Keratinocyte (primary cell): ENCODE measurements at regions not wholly inside any gene's neighbourhood (a gene's known extent, or its start where the extent isn't known, plus 50 kb on each side); places are given as distances from the start of the nearest gene placed in this dataset.

Source experiments
- DNase-seq: peaks from one replicate; pipeline ENCODE4 v3.0.0-alpha.2; 2011; ENCODE audit warnings: low read depth, missing footprints, low spot score
- FAIRE-seq: peaks from 2 replicates; lab custom pipeline; 2011; peaks lifted over from hg19 to GRCh38; lab: Jason Lieb, UNC
- H2AFZ ChIP-seq: 2 replicates; pipeline ENCODE4 v1.6.0; 2012; ENCODE audit warnings: low read length, control low read depth, inconsistent platforms; ENCODE audit not compliant: control insufficient read depth
- H3K27ac ChIP-seq: 2 replicates; pipeline ENCODE4 v1.5.1; 2011; ENCODE audit warnings: low read length; ENCODE audit not compliant: control insufficient read depth, insufficient read depth
- H3K27me3 ChIP-seq: 3 replicates; pipeline ENCODE4 v1.6.0; 2011; ENCODE audit warnings: low read length; ENCODE audit not compliant: control insufficient read depth, insufficient read depth; ENCODE audit errors: extremely low read depth
- H3K36me3 ChIP-seq, 2 experiments: 2 replicates in 1 of 2; 3 replicates in 1 of 2; pipeline ENCODE4 v1.5.1; 2011; ENCODE audit warnings: low read length in 2 of 2, mild to moderate bottlenecking in 1 of 2; ENCODE audit not compliant: control insufficient read depth in 2 of 2, insufficient read depth in 2 of 2; ENCODE audit errors: extremely low read depth in 1 of 2
- H3K4me1 ChIP-seq: 3 replicates; pipeline ENCODE4 v1.5.1; 2011; ENCODE audit warnings: low read length; ENCODE audit not compliant: control insufficient read depth, insufficient read depth; ENCODE audit errors: extremely low read depth
- H3K4me2 ChIP-seq: 3 replicates; pipeline ENCODE4 v1.6.0; 2011; ENCODE audit warnings: low read depth, low read length; ENCODE audit not compliant: control insufficient read depth, insufficient read depth; ENCODE audit errors: extremely low read depth
- H3K4me3 ChIP-seq, 3 experiments: fragments of 200-600 bp in 1 of 3; sonication (generic) in 1 of 3; 2 replicates in 2 of 3; 3 replicates in 1 of 3; pipeline ENCODE4 v1.5.1; 2011 to 2016; ENCODE audit warnings: low read length in 3 of 3, mild to moderate bottlenecking in 3 of 3, control low read depth in 2 of 3, inconsistent platforms in 1 of 3, low read depth in 1 of 3, mixed read lengths in 1 of 3, mixed run types in 1 of 3, moderate library complexity in 1 of 3; ENCODE audit not compliant: control insufficient read depth in 2 of 3, insufficient read depth in 2 of 3; ENCODE audit errors: extremely low read depth in 1 of 3
- H3K79me2 ChIP-seq: 2 replicates; pipeline ENCODE4 v1.6.0; 2012; ENCODE audit warnings: low read length; ENCODE audit not compliant: control insufficient read depth, insufficient read depth
- H3K9ac ChIP-seq: 3 replicates; pipeline ENCODE4 v1.6.0; 2011; ENCODE audit warnings: low read length; ENCODE audit not compliant: control insufficient read depth, insufficient read depth; ENCODE audit errors: extremely low read depth
- H3K9me1 ChIP-seq: 3 replicates; pipeline ENCODE4 v1.6.0; 2011; ENCODE audit warnings: low read length; ENCODE audit not compliant: control insufficient read depth, insufficient read depth; ENCODE audit errors: extremely low read depth
- H3K9me3 ChIP-seq: 2 replicates; pipeline ENCODE4 v1.5.1; 2012; ENCODE audit warnings: low read depth, low read length; ENCODE audit not compliant: control insufficient read depth
- H4K20me1 ChIP-seq: 3 replicates; pipeline ENCODE4 v1.6.0; 2011; ENCODE audit warnings: low read length; ENCODE audit not compliant: control insufficient read depth, insufficient read depth; ENCODE audit errors: extremely low read depth
- EZH2 ChIP-seq: IDR thresholded peaks from one replicate; pipeline ENCODE4 v1.6.1; 2012; ENCODE audit warnings: inconsistent platforms, mild to moderate bottlenecking, low read length, moderate library complexity
- dilution Hi-C: fragments of 300-500 bp; cut with MboI; formaldehyde crosslinking; loops from one replicate; pipeline ENCODE4 v1.7.0; 2020; ENCODE audit warnings: low sequenced_read_pairs; ENCODE audit not compliant: extremely low pct_ligation_motif_present
- TF ChIP-seq, protein P1 (sequence below), 3 experiments: IDR thresholded peaks in 1 of 3; conservative IDR thresholded peaks in 1 of 3; optimal IDR thresholded peaks in 1 of 3; 2 replicates in 2 of 3; 3 replicates in 1 of 3; pipeline versions ENCODE3 to v1.5.1; 2011; ENCODE audit warnings: low read length in 3 of 3, mild to moderate bottlenecking in 3 of 3, moderate library complexity in 2 of 3, control low read depth in 1 of 3, inconsistent platforms in 1 of 3; ENCODE audit not compliant: insufficient read depth in 2 of 3; ENCODE audit errors: extremely low read depth in 1 of 3

- FAIRE-seq, result no peak
- TF ChIP-seq, protein P1, sequence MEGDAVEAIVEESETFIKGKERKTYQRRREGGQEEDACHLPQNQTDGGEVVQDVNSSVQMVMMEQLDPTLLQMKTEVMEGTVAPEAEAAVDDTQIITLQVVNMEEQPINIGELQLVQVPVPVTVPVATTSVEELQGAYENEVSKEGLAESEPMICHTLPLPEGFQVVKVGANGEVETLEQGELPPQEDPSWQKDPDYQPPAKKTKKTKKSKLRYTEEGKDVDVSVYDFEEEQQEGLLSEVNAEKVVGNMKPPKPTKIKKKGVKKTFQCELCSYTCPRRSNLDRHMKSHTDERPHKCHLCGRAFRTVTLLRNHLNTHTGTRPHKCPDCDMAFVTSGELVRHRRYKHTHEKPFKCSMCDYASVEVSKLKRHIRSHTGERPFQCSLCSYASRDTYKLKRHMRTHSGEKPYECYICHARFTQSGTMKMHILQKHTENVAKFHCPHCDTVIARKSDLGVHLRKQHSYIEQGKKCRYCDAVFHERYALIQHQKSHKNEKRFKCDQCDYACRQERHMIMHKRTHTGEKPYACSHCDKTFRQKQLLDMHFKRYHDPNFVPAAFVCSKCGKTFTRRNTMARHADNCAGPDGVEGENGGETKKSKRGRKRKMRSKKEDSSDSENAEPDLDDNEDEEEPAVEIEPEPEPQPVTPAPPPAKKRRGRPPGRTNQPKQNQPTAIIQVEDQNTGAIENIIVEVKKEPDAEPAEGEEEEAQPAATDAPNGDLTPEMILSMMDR (optimal IDR thresholded peaks at IDR 0.05 in 1 of 3, IDR thresholded peaks at IDR 0.05 in 1 of 3, conservative IDR thresholded peaks at IDR 0.05 in 1 of 3; ENCODE audit: extremely low read depth in 1 of 3, insufficient read depth in 2 of 3, low read length in 3 of 3), result no peak
- TF ChIP-seq EZH2, result no peak
- Histone ChIP-seq H4K20me1 (no peaks in the 10 kb centered on the region), H3K9me3 (no peaks in the 10 kb centered on the region), H3K4me1 (no peaks in the 10 kb centered on the region), H3K4me2 (no peak overlapping the region), H3K27me3 (no peaks in the 10 kb centered on the region), H3K9me1 (no peaks in the 10 kb centered on the region), H3K4me3 (no peak overlapping the region), H3K36me3 (no peaks in the 10 kb centered on the region), H3K79me2 (no peaks in the 10 kb centered on the region), H3K27ac (no peak overlapping the region), H2AFZ (no peak overlapping the region), H3K9ac (no peak overlapping the region)
- dilution Hi-C loops, result no loop called here
- no peak for DNase-seq
Observed at GRCh38 chr12:127711108-127711507, 555.9 kb upstream of the TMEM132C start.

GRCh38 chr12:127712561-127712960 is 554.4 kb upstream of the TMEM132C start:
- Histone ChIP-seq H3K4me3 (no peak overlapping the region), H3K4me2 (no peak overlapping the region), H3K27me3 (no peaks in the 10 kb centered on the region), H3K36me3 (no peaks in the 10 kb centered on the region), H3K79me2 (no peaks in the 10 kb centered on the region), H2AFZ (no peak overlapping the region), H3K9me1 (no peaks in the 10 kb centered on the region), H4K20me1 (no peaks in the 10 kb centered on the region), H3K9me3 (no peaks in the 10 kb centered on the region), H3K27ac (no peak overlapping the region), H3K9ac (no peak overlapping the region), H3K4me1 (no peaks in the 10 kb centered on the region)
- DNase-seq (no peak), FAIRE-seq (no peak)
- dilution Hi-C loops, result no loop called here
- TF ChIP-seq, protein P1 (optimal IDR thresholded peaks at IDR 0.05 in 1 of 3, IDR thresholded peaks at IDR 0.05 in 1 of 3, conservative IDR thresholded peaks at IDR 0.05 in 1 of 3; ENCODE audit: extremely low read depth in 1 of 3, insufficient read depth in 2 of 3, low read length in 3 of 3), result no peak
- no peak for TF ChIP-seq EZH2
